ENCODE measurements at regions not wholly inside any gene's neighbourhood (a gene's known extent, or its start where the extent isn't known, plus 50 kb on each side); places are given as distances from the start of the nearest gene placed in this dataset.

DNA sequence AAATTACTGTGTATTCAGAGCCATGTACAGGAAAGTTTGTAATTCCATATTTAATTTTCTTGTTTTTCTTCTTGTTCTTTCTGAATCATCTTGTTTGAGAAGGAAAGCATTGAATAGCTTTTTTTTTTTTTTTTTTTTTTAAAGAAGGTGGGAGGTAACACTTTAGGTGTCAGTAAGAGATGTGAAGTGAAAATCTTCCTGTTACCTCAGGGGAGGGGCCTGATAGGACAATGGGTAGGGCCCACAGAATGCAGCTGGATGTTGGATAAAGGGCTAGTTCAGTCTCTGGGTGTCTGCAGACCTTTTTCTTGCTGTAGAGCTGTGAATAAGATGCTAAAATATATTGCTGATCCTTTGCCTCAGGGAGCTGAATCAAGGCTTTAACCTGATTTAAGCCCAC lies 317.4 kb downstream of the MAN2A1 start:
- no peak for DNase-seq
- H3K27ac ChIP-seq: no peak overlapping the region
- H3K27me3 ChIP-seq (ENCODE audit: insufficient read depth, low read depth, severe bottlenecking): no peaks in the 10 kb centered on the region
- H3K36me3 ChIP-seq: peaks cover 6% of the 10 kb centered on the region
- no peak overlapping the region for H3K4me3 ChIP-seq (ENCODE audit: low read depth, low read length)
- TF ChIP-seq, protein P1, sequence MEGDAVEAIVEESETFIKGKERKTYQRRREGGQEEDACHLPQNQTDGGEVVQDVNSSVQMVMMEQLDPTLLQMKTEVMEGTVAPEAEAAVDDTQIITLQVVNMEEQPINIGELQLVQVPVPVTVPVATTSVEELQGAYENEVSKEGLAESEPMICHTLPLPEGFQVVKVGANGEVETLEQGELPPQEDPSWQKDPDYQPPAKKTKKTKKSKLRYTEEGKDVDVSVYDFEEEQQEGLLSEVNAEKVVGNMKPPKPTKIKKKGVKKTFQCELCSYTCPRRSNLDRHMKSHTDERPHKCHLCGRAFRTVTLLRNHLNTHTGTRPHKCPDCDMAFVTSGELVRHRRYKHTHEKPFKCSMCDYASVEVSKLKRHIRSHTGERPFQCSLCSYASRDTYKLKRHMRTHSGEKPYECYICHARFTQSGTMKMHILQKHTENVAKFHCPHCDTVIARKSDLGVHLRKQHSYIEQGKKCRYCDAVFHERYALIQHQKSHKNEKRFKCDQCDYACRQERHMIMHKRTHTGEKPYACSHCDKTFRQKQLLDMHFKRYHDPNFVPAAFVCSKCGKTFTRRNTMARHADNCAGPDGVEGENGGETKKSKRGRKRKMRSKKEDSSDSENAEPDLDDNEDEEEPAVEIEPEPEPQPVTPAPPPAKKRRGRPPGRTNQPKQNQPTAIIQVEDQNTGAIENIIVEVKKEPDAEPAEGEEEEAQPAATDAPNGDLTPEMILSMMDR (IDR thresholded peaks at IDR 0.05; ENCODE audit: low read depth, low read length): no peak
- no peaks in the 10 kb centered on the region for H3K9me3 ChIP-seq (ENCODE audit: severe bottlenecking)

DNA sequence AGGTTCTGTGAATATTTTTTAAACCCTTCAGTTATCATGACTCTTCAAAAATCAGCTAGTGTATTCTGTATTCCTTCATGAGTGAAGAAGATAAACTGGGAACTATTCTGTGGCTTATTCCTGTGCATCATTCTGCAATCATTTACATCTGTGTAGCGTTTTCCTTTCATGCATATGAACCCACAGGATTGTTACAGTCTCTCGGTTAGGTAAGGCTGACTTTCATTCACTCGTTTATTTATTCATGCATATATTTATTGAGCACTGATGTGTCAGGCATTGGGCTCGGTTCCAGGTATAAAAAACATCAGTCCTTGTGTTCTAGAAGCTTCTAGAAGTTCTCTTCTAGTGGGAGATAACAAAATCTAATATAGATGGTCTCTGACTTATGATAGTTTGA lies 318.4 kb downstream of the MAN2A1 start:
- Histone ChIP-seq H3K27me3 (ENCODE audit: insufficient read depth, low read depth, severe bottlenecking) (no peaks in the 10 kb centered on the region), H3K36me3 (peaks cover 16% of the 10 kb centered on the region), H3K9me3 (ENCODE audit: severe bottlenecking) (peaks cover under 1% of the 10 kb centered on the region), H3K27ac (no peak overlapping the region), H3K4me3 (ENCODE audit: low read depth, low read length) (no peak overlapping the region)
- DNase-seq: no peak
- TF ChIP-seq, protein P1 (IDR thresholded peaks at IDR 0.05; ENCODE audit: low read depth, low read length): no peak

DNA sequence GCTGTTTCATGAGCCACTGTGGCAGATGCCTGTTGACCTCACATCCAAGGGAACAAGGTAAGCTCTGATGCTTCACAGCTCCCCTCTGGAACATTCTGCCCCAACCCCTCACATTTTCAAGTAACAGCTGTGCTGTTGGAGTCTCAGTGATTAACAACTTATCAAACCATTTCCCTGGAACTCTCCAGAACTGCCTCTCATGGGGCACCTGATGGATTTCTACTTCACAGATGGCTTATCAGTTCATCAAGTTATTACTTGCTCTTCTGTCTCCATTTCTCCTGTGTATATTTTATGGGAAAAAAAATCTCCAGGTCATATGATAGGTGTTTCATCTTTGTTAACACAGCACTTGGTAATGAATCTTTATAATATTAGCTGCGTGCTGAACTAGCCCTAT lies 322.4 kb downstream of the MAN2A1 start:
- H3K27ac ChIP-seq: no peak overlapping the region
- no peaks in the 10 kb centered on the region for H3K27me3 ChIP-seq (ENCODE audit: insufficient read depth, low read depth, severe bottlenecking)
- H3K36me3 ChIP-seq: peaks cover 21% of the 10 kb centered on the region
- TF ChIP-seq, protein P1 (IDR thresholded peaks at IDR 0.05; ENCODE audit: low read depth, low read length): no peak
- H3K4me3 ChIP-seq (ENCODE audit: low read depth, low read length): no peak overlapping the region
- peaks cover 3% of the 10 kb centered on the region for H3K9me3 ChIP-seq (ENCODE audit: severe bottlenecking)
- no peak for DNase-seq

DNA sequence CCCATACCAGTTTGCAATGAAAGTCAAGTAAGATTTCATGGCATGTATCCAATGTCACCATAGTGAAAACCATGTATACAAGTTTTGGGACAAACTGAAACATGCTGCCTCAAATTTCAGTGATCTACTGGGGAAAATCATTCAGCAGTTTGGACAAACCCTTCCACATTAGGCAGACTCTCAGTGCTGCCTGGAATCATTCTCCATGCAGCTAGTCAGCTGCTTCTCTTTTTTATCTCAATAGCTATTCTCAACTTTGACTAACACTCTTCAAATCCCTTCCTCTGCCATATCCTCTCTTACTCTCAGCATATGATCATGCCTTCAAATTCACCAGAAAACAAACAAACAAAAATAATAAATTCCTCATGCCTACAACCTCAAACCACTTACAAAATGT lies 323.3 kb downstream of the MAN2A1 start:
- no peak for DNase-seq
- TF ChIP-seq, protein P1 (IDR thresholded peaks at IDR 0.05; ENCODE audit: low read depth, low read length): no peak
- Histone ChIP-seq H3K27ac (no peak overlapping the region), H3K9me3 (ENCODE audit: severe bottlenecking) (peaks cover 3% of the 10 kb centered on the region), H3K4me3 (ENCODE audit: low read depth, low read length) (no peak overlapping the region), H3K36me3 (peaks cover 26% of the 10 kb centered on the region), H3K27me3 (ENCODE audit: insufficient read depth, low read depth, severe bottlenecking) (no peaks in the 10 kb centered on the region)

DNA sequence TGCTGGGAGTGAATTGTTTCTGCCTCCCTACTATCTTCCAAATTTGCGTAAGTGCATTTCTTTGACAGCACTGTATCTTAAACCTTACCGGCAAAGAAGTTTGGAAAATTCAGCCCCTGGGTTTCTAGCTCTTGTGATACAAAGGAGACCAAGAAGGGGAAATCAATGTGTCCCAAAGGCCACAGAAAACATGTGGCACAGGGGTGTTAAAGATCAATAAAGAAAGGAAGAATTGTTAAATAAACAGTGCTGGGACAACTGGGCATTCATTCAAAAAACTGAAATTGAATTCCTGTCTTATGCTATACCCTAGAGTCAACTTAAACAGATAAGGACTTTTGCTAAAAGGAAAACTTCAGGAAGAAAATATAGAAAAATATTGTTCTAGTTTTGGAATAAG lies 328.1 kb downstream of the MAN2A1 start:
- peaks cover 30% of the 10 kb centered on the region for H3K36me3 ChIP-seq
- TF ChIP-seq, protein P1 (IDR thresholded peaks at IDR 0.05; ENCODE audit: low read depth, low read length): no peak
- H3K4me3 ChIP-seq (ENCODE audit: low read depth, low read length): no peak overlapping the region

DNA sequence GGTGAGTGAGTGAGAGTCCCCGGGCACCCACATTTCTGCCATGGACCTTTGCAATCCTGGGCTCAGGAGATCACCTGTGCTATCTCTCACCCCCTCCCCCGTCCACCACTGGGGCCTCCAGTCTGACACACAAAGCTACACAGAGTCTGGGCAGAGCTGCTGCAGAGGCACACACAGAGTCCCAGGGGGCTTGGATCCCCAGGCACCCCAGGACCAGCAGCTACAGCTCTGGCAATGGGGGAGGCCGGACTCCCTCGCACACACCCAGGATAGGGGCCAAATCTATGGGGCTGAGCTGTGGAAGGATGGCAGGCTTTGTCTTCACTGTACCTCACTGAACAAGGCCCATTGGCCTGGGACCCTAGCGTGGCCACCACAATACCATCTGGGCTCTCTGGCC lies 328.8 kb downstream of the MAN2A1 start:
- Histone ChIP-seq H3K4me3 (ENCODE audit: low read depth, low read length) (no peak overlapping the region), H3K27ac (no peak overlapping the region), H3K36me3 (peaks cover 25% of the 10 kb centered on the region), H3K27me3 (ENCODE audit: insufficient read depth, low read depth, severe bottlenecking) (no peaks in the 10 kb centered on the region), H3K9me3 (ENCODE audit: severe bottlenecking) (no peaks in the 10 kb centered on the region)
- DNase-seq: no peak
- TF ChIP-seq, protein P1 (IDR thresholded peaks at IDR 0.05; ENCODE audit: low read depth, low read length): no peak

More for the DNA sequence above, 328.1 kb downstream of the MAN2A1 start:
- Histone ChIP-seq H3K27me3 (ENCODE audit: insufficient read depth, low read depth, severe bottlenecking) (no peaks in the 10 kb centered on the region), H3K27ac (no peak overlapping the region), H3K9me3 (ENCODE audit: severe bottlenecking) (peaks cover 3% of the 10 kb centered on the region)
- no peak for DNase-seq
